ENCODE measurements at regions not wholly inside any gene's neighbourhood (a gene's known extent, or its start where the extent isn't known, plus 50 kb on each side); places are given as distances from the start of the nearest gene placed in this dataset.

GRCh38 chr5:121797681-121798518 lies 53.8 kb upstream of the FTMT start:
- no peak for DNase-seq (ENCODE audit: low read depth)
- H3K4me3 ChIP-seq (ENCODE audit: low read depth, low read length), result no peak overlapping the region
- TF ChIP-seq, protein P1, sequence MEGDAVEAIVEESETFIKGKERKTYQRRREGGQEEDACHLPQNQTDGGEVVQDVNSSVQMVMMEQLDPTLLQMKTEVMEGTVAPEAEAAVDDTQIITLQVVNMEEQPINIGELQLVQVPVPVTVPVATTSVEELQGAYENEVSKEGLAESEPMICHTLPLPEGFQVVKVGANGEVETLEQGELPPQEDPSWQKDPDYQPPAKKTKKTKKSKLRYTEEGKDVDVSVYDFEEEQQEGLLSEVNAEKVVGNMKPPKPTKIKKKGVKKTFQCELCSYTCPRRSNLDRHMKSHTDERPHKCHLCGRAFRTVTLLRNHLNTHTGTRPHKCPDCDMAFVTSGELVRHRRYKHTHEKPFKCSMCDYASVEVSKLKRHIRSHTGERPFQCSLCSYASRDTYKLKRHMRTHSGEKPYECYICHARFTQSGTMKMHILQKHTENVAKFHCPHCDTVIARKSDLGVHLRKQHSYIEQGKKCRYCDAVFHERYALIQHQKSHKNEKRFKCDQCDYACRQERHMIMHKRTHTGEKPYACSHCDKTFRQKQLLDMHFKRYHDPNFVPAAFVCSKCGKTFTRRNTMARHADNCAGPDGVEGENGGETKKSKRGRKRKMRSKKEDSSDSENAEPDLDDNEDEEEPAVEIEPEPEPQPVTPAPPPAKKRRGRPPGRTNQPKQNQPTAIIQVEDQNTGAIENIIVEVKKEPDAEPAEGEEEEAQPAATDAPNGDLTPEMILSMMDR (conservative IDR thresholded peaks at IDR 0.05; ENCODE audit: low read depth, low read length), result no peak

Data from choroid plexus epithelial cell (primary cell).